MCF 10A (cell line): ENCODE measurements at regions not wholly inside any gene's neighbourhood (a gene's known extent, or its start where the extent isn't known, plus 50 kb on each side); places are given as distances from the start of the nearest gene placed in this dataset.

Source experiments
- BruUV-seq: library from RNA; stranded (reverse); fragments of 400-500 nt; replicated peaks from 2 replicates; lab custom pipeline; 2021; lab: Mats Ljungman, UMichigan
- CTCF ChIA-PET: fragments of 300-600 bp; sonication (Branson Sonifier 250); formaldehyde crosslinking; extraction: SDS; loops from one replicate; lab custom pipeline; 2021; ENCODE audit warnings: antibody characterized with exemption, inconsistent platforms; lab: Yijun Ruan, JAX
- POLR2A ChIA-PET: fragments of 300-600, 350-650 bp; sonication (Branson Sonifier 250); formaldehyde crosslinking; extraction: SDS; loops from one replicate; lab custom pipeline; 2020; ENCODE audit warnings: antibody characterized with exemption, inconsistent platforms; lab: Yijun Ruan, JAX
- DNase-seq: peaks from one replicate; pipeline ENCODE4 v3.0.0-alpha.2; 2018; ENCODE audit not compliant: unreplicated experiment
- H3K27ac Mint-ChIP-seq: one replicate; pipeline ENCODE4 v1.8.0; 2022; ENCODE audit warnings: mild to moderate bottlenecking, low read depth, mixed read lengths; ENCODE audit not compliant: unreplicated experiment
- H3K27me3 Mint-ChIP-seq: one replicate; pipeline ENCODE4 v1.8.0; 2022; ENCODE audit warnings: mixed read lengths; ENCODE audit not compliant: insufficient read depth, unreplicated experiment
- H3K36me3 Mint-ChIP-seq: one replicate; pipeline ENCODE4 v1.8.0; 2022; ENCODE audit warnings: mild to moderate bottlenecking, moderate library complexity, mixed read lengths; ENCODE audit not compliant: insufficient read depth, unreplicated experiment
- H3K4me1 Mint-ChIP-seq: one replicate; pipeline ENCODE4 v1.8.0; 2022; ENCODE audit warnings: mixed read lengths; ENCODE audit not compliant: insufficient read depth, unreplicated experiment
- H3K4me3 Mint-ChIP-seq: one replicate; pipeline ENCODE4 v1.8.0; 2022; ENCODE audit warnings: mild to moderate bottlenecking, moderate library complexity, mixed read lengths; ENCODE audit not compliant: unreplicated experiment
- H3K9me3 Mint-ChIP-seq: one replicate; pipeline ENCODE4 v1.8.0; 2022; ENCODE audit warnings: mixed read lengths; ENCODE audit not compliant: unreplicated experiment
- intact Hi-C: fragments of 100-400 bp; cut with micrococcal nuclease; formaldehyde crosslinking; loops from 2 replicates; pipeline ENCODE4 v1.14.1; 2022
- TF ChIP-seq, protein P1 (sequence below): fragments of 200-600 bp; IDR thresholded peaks from one replicate; pipeline ENCODE4 v1.8.0; 2022; ENCODE audit warnings: antibody characterized with exemption, mild to moderate bottlenecking; ENCODE audit not compliant: unreplicated experiment

GRCh38 chr6:56396435-56396834, 149.1 kb upstream of the COL21A1 start:
- CTCF ChIA-PET = no interaction called here
- H3K4me3 Mint-ChIP-seq = no peak overlapping the region
- H3K27ac Mint-ChIP-seq = no peak overlapping the region
- H3K36me3 Mint-ChIP-seq = peaks cover 7% of the 10 kb centered on the region
- H3K9me3 Mint-ChIP-seq = peaks cover 20% of the 10 kb centered on the region
- no peaks in the 10 kb centered on the region for H3K27me3 Mint-ChIP-seq
- no peaks in the 10 kb centered on the region for H3K4me1 Mint-ChIP-seq
- TF ChIP-seq, protein P1, sequence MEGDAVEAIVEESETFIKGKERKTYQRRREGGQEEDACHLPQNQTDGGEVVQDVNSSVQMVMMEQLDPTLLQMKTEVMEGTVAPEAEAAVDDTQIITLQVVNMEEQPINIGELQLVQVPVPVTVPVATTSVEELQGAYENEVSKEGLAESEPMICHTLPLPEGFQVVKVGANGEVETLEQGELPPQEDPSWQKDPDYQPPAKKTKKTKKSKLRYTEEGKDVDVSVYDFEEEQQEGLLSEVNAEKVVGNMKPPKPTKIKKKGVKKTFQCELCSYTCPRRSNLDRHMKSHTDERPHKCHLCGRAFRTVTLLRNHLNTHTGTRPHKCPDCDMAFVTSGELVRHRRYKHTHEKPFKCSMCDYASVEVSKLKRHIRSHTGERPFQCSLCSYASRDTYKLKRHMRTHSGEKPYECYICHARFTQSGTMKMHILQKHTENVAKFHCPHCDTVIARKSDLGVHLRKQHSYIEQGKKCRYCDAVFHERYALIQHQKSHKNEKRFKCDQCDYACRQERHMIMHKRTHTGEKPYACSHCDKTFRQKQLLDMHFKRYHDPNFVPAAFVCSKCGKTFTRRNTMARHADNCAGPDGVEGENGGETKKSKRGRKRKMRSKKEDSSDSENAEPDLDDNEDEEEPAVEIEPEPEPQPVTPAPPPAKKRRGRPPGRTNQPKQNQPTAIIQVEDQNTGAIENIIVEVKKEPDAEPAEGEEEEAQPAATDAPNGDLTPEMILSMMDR = no peak
- intact Hi-C loops = no loop called here
- POLR2A ChIA-PET = no interaction called here
- no TSS peak for BruUV-seq
- DNase-seq = no peak

GRCh38 chr6:56393615-56394612, 146.5 kb upstream of the COL21A1 start:
- TF ChIP-seq, protein P1 = no peak
- Mint-ChIP-seq H3K27me3 (no peaks in the 10 kb centered on the region), H3K36me3 (no peaks in the 10 kb centered on the region), H3K4me1 (no peaks in the 10 kb centered on the region), H3K9me3 (peaks cover 7% of the 10 kb centered on the region), H3K4me3 (no peak overlapping the region), H3K27ac (no peak overlapping the region)
- DNase-seq = no peak
- intact Hi-C loops = no loop called here
- ChIA-PET CTCF (interaction anchor here (1.0 to 1.1 kb wide), 2 partner anchors 23 to 24 kb away, joined by 3 to 4 read pairs; no protein-coding TSS in a partner anchor), POLR2A (no interaction called here)
- BruUV-seq = no TSS peak

DNA sequence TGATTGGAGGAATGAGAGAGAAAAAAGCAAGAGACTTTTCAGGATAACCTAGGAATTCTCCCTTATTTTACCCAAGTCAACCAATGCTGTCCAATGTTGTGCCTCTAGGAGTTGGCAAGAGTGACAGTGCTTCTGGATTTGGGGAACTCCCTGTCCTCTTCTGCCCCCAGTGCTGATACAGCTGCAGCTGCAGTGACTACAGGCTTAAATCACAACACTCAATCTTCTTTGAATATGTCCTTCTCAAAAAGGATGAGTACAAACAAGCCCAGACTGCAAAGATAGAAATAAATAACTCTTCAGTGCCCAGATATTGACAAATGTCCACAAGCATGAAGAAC, 141.0 kb upstream of the COL21A1 start:
- peak overlapping the region; percentile 17 for H3K27ac Mint-ChIP-seq
- H3K4me3 Mint-ChIP-seq = no peak overlapping the region
- intact Hi-C loops = no loop called here
- H3K27me3 Mint-ChIP-seq = no peaks in the 10 kb centered on the region
- no peaks in the 10 kb centered on the region for H3K36me3 Mint-ChIP-seq
- BruUV-seq = no TSS peak
- no peaks in the 10 kb centered on the region for H3K4me1 Mint-ChIP-seq
- POLR2A ChIA-PET = no interaction called here
- no peaks in the 10 kb centered on the region for H3K9me3 Mint-ChIP-seq
- CTCF ChIA-PET = interaction anchor here (0.5 kb wide), 1 partner anchor 39 kb away, joined by 4 read pairs; no protein-coding TSS in a partner anchor
- no peak for DNase-seq
- TF ChIP-seq, protein P1 = no peak

GRCh38 chr6:56387621-56388414, 140.4 kb upstream of the COL21A1 start:
- TF ChIP-seq, protein P1 = no peak
- no peaks in the 10 kb centered on the region for H3K4me1 Mint-ChIP-seq
- no peaks in the 10 kb centered on the region for H3K27me3 Mint-ChIP-seq
- no TSS peak for BruUV-seq
- POLR2A ChIA-PET = interaction anchor here (0.8 to 1.2 kb wide), 3 partner anchors 14 to 49 kb away, joined by 3 to 4 read pairs (median 3); no protein-coding TSS in a partner anchor
- no peaks in the 10 kb centered on the region for H3K9me3 Mint-ChIP-seq
- peak; percentile 21 for DNase-seq
- CTCF ChIA-PET = interaction anchor here (0.5 kb wide), 1 partner anchor 40 kb away, joined by 4 read pairs; no protein-coding TSS in a partner anchor
- H3K27ac Mint-ChIP-seq = peak overlapping the region; percentile 17
- H3K36me3 Mint-ChIP-seq = no peaks in the 10 kb centered on the region
- no peak overlapping the region for H3K4me3 Mint-ChIP-seq
- intact Hi-C loops = no loop called here
